NK-92 treated with Interleukin-12 subunit alpha and Interleukin-12 subunit beta, amount 100 ng/mL, for 24 hours (cell line): ENCODE measurements at regions not wholly inside any gene's neighbourhood (a gene's known extent, or its start where the extent isn't known, plus 50 kb on each side); places are given as distances from the start of the nearest gene placed in this dataset.

Source experiments
- DNase-seq: peaks from one replicate; lab custom pipeline; 2025; lab: John Stamatoyannopoulos, UW

- DNase-seq: no peak
Observed at GRCh38 chrX:131894995-131895394, 128.1 kb upstream of the STK26 start.

DNA sequence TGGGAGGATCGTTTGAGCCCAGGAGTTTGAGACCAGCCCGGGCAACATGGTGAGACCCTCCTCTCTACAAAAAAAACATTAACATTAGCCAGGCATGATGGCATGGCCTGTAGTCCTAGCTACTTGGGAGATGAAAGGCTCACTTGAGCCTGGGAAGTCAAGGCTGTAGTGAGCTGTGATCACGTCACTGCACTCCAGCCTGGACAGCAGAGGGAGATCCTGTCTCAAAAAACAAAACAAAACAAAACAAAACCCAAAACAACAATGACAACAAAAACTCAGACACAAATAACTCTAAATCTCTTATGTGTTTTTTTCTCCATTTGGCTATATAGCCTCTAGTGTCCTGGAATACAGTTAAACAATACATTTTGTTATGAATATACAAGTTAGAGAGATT is 127.3 kb upstream of the STK26 start:
- DNase-seq: no peak

DNA sequence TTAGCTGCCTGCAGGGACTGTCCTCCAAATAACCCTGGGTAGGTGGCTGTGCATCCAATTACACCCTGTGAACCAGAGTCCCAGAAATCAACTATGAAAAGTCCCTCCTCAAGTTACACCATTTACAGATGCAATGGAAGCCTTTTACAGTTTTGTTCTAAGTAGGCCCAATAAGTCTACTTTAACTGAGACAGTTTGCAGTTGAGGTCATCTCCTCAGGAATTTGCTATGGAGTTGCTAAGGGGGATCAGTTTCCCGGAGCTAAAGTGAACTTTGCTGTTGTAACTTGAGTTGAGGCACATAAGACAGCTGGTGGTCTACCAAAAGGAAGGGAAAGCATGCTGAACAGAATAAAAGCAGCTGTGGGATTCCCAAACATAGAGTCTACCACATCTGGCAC is 121.6 kb upstream of the STK26 start:
- no peak for DNase-seq

- DNase-seq: no peak
Observed at GRCh38 chrX:131907488-131908314, 115.4 kb upstream of the STK26 start.

GRCh38 chrX:131910586-131910985 is 112.5 kb upstream of the STK26 start:
- no peak for DNase-seq

DNA sequence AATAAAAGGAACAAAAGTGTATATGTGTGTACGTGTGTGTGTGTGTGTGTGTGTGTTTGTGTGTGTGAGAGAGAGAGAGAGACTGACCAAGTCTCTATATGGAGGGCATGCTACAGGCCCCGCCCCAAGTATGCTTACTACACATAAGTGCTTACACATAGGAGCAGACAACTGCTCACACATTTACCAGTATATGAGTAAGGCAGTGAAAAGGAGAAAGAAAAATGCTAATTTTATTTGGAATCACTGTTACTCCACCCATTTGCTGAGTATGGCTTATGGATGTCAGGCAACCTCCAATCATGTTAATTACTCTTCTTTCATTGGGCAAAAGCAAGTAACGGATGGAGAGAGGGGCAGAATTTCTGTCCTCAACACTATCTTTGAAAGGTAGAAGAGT is 107.6 kb upstream of the STK26 start:
- no peak for DNase-seq

DNA sequence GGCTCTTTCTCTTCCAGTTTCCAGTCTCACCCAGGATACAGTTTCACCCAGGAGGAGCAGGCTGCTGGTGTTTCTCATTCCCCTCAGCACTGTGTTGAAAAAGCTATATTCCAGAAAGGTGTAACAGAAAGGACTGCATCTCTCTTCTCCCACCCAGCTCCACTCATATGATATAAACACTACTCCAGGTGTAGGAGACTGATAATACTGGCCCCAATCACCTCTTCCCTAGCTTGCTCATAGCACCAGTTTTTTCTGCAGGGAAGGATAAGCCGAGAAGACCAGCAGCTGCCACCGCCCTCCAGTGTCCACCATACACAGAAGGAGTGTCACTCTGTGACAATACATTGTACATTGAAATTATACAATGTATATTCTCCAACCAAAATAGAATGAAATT is 105.5 kb upstream of the STK26 start:
- no peak for DNase-seq

- DNase-seq: no peak
Observed at GRCh38 chrX:131918839-131919238, 104.3 kb upstream of the STK26 start.

DNA sequence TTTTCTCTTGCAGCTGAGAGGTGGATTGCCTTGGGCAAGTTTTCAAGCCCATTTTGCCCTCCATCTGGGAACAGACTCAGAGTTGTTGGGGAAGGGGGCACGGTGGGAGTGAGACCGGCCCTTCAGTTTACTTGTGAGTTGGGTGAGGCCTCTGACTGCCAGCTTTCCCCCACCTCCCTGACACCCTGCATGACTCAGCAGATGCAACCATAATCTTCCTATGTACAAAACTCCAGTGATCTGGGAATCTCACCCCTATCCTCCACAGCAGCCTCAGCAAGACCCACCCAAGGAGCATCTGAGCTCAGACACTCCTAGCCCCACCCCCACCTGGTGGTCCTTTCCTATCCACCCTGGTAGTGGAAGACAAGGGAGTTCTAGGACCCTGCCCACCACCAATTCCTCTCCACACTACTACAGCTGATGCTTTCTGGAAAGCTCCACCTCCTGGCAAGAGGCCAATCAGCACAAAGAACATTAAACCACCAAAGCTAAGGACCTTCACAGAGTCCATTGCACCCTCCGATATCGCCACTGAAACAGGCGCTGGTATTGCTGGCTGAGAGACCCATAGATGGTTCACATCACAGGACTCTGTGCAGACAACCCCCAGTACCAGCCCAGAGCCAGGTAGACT is 99.4 kb upstream of the STK26 start:
- no peak for DNase-seq

- DNase-seq: no peak
Observed at GRCh38 chrX:131938749-131939148, 84.4 kb upstream of the STK26 start.

GRCh38 chrX:131942034-131942433 is 81.1 kb upstream of the STK26 start:
- DNase-seq: no peak

GRCh38 chrX:131944936-131945902 is 77.9 kb upstream of the STK26 start:
- no peak for DNase-seq

DNA sequence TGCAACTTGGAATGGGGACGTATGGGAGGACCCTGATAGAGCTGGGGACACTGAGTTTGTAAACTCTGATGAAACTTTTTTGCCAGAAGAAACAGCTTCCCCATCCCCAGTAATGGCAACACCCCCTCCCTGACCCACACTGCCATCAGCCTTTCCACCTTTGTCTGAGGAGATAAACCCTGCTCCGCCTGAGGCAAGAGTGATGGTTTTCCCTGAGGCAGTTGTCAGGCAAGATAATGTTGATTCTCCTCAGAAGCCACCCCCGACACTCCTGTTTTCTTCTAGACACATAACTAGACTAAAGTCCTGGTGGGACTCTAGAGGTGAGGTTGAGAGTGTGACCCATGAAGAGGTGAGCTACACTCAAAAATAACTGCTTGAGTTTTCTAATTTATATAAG is 71.9 kb upstream of the STK26 start:
- no peak for DNase-seq

DNA sequence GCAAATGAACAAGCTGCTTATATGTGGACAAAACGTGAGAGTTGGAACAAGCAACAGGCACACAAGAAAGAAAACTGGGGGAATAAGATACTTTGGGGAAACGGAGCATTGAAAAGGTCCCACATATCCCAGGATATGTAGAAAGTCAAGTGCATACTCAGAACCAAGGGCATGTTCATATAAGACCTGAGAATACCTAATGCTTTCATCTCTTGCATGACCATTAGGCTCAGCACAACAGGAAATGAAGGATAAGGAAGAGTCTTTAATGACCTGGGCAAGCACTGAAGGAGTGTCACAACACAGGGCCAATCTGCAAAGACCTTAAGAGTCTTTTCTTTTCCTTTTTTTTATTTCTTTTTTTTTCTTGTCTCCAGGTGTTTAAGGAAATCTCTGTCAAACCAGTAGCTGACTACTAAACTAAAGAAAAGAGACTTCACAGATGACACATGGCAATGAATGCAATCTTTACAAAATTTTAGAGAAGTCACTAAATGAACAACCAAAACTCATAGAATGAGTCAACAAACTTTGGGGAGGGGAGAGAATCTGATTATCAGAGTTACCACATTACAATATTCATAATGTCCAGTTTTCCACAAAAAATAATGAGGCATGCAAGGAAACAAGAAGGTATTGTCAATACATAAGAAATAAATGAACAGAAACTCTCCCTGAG is 67.9 kb upstream of the STK26 start:
- DNase-seq: no peak

GRCh38 chrX:131958724-131959123 is 64.4 kb upstream of the STK26 start:
- DNase-seq: no peak

- DNase-seq: no peak
Observed at GRCh38 chrX:131970347-131970746, 52.8 kb upstream of the STK26 start.
